ENCODE measurements at regions not wholly inside any gene's neighbourhood (a gene's known extent, or its start where the extent isn't known, plus 50 kb on each side); places are given as distances from the start of the nearest gene placed in this dataset.

DNA sequence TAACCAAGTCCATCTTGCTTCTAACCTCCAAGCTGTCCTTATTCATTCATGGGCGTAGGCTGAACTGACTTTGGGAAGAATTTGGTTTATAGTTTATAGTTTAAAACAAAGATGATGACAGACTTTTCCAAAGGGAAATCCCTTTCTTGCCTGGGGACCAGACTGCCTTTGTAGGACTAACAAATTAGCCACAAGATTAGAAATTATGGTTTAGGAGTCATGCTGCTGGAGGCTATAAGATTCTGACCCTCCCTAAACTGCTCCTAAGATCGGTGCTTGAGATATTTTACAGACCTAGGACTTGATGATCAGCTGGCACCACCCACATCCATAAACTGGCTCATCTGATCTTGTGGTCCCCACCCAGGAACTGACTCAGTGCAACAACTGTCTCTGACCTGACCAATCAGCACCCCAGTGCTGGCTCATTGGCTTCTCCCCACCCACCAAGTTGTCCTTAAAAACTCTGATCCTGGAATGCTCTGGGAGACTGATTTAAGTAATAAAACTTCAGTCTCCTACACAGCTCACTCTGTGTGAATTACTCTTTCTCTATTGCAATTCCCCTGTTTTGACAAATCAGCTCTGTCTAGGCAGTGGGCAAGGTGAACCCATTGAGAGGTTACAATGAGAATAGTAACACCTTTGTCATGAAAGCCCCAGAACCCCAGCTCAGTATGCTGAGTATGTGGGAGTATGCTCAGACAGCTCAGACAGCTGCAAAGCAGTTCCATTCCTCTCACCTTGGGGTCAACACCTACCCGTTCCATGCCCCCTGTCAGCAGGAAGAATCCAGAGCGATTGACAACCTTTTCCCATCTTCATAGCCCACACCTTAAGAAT is 51.6 kb upstream of the C15orf39 start:
- Histone ChIP-seq H3K4me3 (ENCODE audit: low read length) (no peak overlapping the region), H3K36me3 (ENCODE audit: control insufficient read depth, insufficient read depth, low read length) (no peaks in the 10 kb centered on the region), H3K4me1 (ENCODE audit: control insufficient read depth, insufficient read depth, low read length) (peaks cover 31% of the 10 kb centered on the region), H3K27ac (ENCODE audit: low read length) (no peak overlapping the region), H3K9me3 (ENCODE audit: control insufficient read depth, insufficient read depth, low read length) (peaks cover 5% of the 10 kb centered on the region), H3K27me3 (ENCODE audit: control insufficient read depth, insufficient read depth, low read length) (no peaks in the 10 kb centered on the region)
- Mint-ChIP-seq H3K36me3 (no peaks in the 10 kb centered on the region), H3K9me3 (no peaks in the 10 kb centered on the region), H3K4me1 (peaks cover 23 to 43% of the 10 kb centered on the region in 2 donors), H3K27ac (peak overlapping the region; percentile 60 to 66), H3K4me3 (no peak overlapping the region), H3K27me3 (ENCODE audit: low read depth in 2 of 2) (no peaks in the 10 kb centered on the region)
- TF ChIP-seq, protein P1, sequence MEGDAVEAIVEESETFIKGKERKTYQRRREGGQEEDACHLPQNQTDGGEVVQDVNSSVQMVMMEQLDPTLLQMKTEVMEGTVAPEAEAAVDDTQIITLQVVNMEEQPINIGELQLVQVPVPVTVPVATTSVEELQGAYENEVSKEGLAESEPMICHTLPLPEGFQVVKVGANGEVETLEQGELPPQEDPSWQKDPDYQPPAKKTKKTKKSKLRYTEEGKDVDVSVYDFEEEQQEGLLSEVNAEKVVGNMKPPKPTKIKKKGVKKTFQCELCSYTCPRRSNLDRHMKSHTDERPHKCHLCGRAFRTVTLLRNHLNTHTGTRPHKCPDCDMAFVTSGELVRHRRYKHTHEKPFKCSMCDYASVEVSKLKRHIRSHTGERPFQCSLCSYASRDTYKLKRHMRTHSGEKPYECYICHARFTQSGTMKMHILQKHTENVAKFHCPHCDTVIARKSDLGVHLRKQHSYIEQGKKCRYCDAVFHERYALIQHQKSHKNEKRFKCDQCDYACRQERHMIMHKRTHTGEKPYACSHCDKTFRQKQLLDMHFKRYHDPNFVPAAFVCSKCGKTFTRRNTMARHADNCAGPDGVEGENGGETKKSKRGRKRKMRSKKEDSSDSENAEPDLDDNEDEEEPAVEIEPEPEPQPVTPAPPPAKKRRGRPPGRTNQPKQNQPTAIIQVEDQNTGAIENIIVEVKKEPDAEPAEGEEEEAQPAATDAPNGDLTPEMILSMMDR (IDR thresholded peaks at IDR 0.05): no peak
- ATAC-seq (peak in 2 of 3 donors; percentile 58 to 69), DNase-seq (no peak)
- 71% methylated on average over 2 of the region's 4 CpGs for WGBS (ENCODE audit: insufficient coverage)
- intact Hi-C loops (cut with micrococcal nuclease): no loop called here

DNA sequence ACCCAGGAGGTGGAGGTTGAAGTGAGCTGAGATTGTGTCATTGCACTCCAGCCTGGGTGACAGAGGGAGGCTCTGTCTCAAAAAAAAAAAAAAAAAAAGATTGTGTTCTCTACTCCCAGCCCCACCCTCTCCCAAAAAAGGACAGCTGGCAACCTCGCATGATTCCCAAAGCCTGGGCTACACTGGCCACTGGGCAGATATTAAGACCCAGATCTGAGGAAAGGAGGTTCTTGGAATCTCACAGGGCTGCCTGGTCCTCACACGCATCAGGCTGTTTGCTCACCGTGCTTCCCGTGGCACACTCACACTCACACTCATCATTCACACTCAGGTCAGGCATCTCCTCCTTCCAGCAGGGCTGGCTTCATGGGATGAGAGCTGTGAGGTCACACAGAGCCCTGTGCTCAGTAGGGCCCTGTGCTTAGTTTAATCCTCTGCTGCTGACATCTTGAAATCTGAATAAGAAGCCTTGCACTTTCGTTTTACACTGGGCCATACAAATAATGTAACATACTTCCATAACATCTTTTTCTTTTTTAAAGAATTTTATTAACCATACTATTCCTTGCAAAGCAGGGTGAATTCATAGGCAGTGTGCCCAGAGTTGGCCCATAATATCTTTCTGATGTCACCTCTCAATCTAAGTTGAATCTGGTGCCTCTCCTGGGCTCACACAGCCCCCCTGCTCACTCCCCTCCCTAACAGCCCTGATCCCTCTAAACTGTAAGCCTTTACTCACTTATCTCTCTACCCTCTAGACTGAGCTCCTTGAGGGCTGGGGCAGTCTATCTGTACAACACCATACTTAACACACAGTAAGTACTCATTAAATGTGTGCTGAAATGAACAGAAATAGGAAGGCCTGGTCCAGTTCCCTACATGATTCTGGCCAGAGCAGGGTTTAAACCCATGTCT is 50.2 kb upstream of the C15orf39 start:
- no peaks in the 10 kb centered on the region for H3K36me3 Mint-ChIP-seq
- H3K4me3 ChIP-seq (ENCODE audit: low read length): no peak overlapping the region
- WGBS (ENCODE audit: insufficient coverage): 70% methylated on average over 5 of the region's 5 CpGs
- H3K27ac Mint-ChIP-seq: peak overlapping the region; percentile 61 to 69
- H3K4me3 Mint-ChIP-seq: peak overlapping the region; percentile 18
- H3K27me3 ChIP-seq (ENCODE audit: control insufficient read depth, insufficient read depth, low read length): no peaks in the 10 kb centered on the region
- no peaks in the 10 kb centered on the region for H3K27me3 Mint-ChIP-seq (ENCODE audit: low read depth in 2 of 2)
- no peaks in the 10 kb centered on the region for H3K36me3 ChIP-seq (ENCODE audit: control insufficient read depth, insufficient read depth, low read length)
- no peaks in the 10 kb centered on the region for H3K9me3 ChIP-seq (ENCODE audit: control insufficient read depth, insufficient read depth, low read length)
- TF ChIP-seq, protein P1 (IDR thresholded peaks at IDR 0.05): no peak
- intact Hi-C loops (cut with micrococcal nuclease): no loop called here
- DNase-seq: no peak
- peak in 2 of 3 donors; percentile 37 to 40 for ATAC-seq
- peak overlapping the region; percentile 4 for H3K27ac ChIP-seq (ENCODE audit: low read length)
- H3K9me3 Mint-ChIP-seq: no peaks in the 10 kb centered on the region
- peaks cover 23 to 43% of the 10 kb centered on the region in 2 donors for H3K4me1 Mint-ChIP-seq
- H3K4me1 ChIP-seq (ENCODE audit: control insufficient read depth, insufficient read depth, low read length): peaks cover 38% of the 10 kb centered on the region

All from natural killer cell (primary cell).